Adrenal gland (tissue), 9 donors: ENCODE measurements at regions not wholly inside any gene's neighbourhood (a gene's known extent, or its start where the extent isn't known, plus 50 kb on each side); places are given as distances from the start of the nearest gene placed in this dataset.

Experiments used
- DNase-seq, 7 donors: peaks; one replicate each; pipeline ENCODE4 v3.0.0-alpha.2; 2019 to 2020
- H3K27ac ChIP-seq, 5 donors: fragments of 200-600 bp; sonication (generic) in 4 of 5; 1 replicate in 3 of 5; 2 replicates in 2 of 5; pipeline versions ENCODE4 v1.5.1 to v1.8.0; 2016 to 2020; ENCODE audit warnings: mild to moderate bottlenecking in 1 of 5
- H3K27me3 ChIP-seq: fragments of 200-600 bp; 2 replicates; pipeline ENCODE4 v1.8.0; 2021
- H3K36me3 ChIP-seq, 2 donors: fragments of 200-600 bp; replicated peaks in 1 of 2; 1 replicate in 1 of 2; 2 replicates in 1 of 2; pipeline versions ENCODE4 v1.5.1 to v1.8.0; 2018 to 2022
- H3K4me1 ChIP-seq, 2 donors: fragments of 200-600 bp; replicated peaks in 1 of 2; 1 replicate in 1 of 2; 2 replicates in 1 of 2; pipeline versions ENCODE4 v1.5.1 to v1.8.0; 2018 to 2021
- H3K4me3 ChIP-seq, 4 donors: fragments of 200-600 bp; sonication (generic) in 3 of 4; one replicate each; pipeline ENCODE4 v1.5.1; 2016 to 2018
- H3K9me3 ChIP-seq, 3 donors: fragments of 200-600 bp; sonication (generic) in 1 of 3; replicated peaks in 1 of 3; 1 replicate in 2 of 3; 2 replicates in 1 of 3; pipeline versions ENCODE4 v1.5.1 to v1.8.0; 2016 to 2021
- POLR2A ChIP-seq, 2 donors: fragments of 450-650 bp; IDR thresholded peaks; one replicate each; pipeline ENCODE4 v1.6.1; 2017; ENCODE audit warnings: antibody characterized with exemption in 2 of 2, mild to moderate bottlenecking in 2 of 2, moderate library complexity in 1 of 2
- WGBS, 4 donors: extraction: QIAGEN DNeasy Blood & Tissue Kit in 2 of 4; methylation state at CpG; one replicate each; pipeline versions ENCODE4 v1.1.5 to v1.1.7; 2013 to 2017; 5-methylcytosine and 5-hydroxymethylcytosine counted together
- intact Hi-C, 2 donors: fragments of 100-400 bp; cut with DNase I; formaldehyde crosslinking; loops; one replicate each; pipeline versions ENCODE4 v1.14.1 to v1.15.0; 2022 to 2023
- TF ChIP-seq, protein P1 (sequence below), 6 experiments: fragments of 450-650 bp in 4 of 6; fragments of 200-600 bp in 2 of 6; sonication (generic) in 1 of 6; IDR thresholded peaks; 1 replicate in 5 of 6; 2 replicates in 1 of 6; pipeline versions ENCODE4 v1.5.1 to v1.8.0; 2016 to 2021; ENCODE audit warnings: antibody characterized with exemption in 6 of 6, mild to moderate bottlenecking in 2 of 6, moderate library complexity in 1 of 6
- donor health status: healthy with polysubstance abuse.
- donor health status: Bipolar disorder and iron deficiency.
- donor health status: DM: yes; HTN: yes; CAD: no.
- donor health status: DM: no; HTN: no; CAD: no.
- donor health status: DM: no; HTN: no; CAD: no.

DNA sequence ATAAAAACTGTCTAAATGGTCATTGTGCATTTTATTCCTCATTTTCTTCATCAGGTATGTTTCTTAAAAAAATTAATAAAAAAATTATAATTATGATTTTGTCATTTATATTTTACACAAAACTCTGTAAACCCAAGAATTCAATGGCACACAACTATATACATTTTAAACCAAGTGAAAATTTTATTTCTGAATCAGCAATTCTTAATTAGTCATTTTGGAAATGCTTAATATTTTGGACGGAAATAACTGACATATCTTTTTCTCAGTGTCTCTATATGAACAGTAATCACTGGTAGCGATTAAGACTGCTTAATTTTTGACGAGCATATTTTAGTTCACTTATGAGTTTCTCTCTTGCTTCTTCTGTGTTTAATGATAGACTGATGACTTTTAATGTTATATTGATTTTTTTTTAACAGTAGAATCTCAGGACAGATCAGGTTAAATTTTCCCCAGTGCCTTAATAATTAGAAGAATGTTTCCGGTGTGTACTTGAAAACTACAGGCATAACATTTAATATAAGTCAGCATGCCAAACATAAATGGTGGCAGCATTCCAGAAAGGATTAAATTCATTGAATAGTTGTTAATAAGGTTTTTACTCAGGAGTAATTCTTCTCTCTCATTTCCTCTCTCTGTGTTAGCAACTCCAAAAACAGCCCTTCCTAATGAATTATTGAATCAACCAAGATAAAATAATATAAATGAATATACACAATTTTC, 644.7 kb upstream of the CDH6 start:
- 71 to 82% (median 77%) methylated on average over 4 of the region's 4 CpGs for WGBS, 4 donors
- intact Hi-C loops = no loop called here
- H3K4me1 ChIP-seq = no peaks in the 10 kb centered on the region

DNA sequence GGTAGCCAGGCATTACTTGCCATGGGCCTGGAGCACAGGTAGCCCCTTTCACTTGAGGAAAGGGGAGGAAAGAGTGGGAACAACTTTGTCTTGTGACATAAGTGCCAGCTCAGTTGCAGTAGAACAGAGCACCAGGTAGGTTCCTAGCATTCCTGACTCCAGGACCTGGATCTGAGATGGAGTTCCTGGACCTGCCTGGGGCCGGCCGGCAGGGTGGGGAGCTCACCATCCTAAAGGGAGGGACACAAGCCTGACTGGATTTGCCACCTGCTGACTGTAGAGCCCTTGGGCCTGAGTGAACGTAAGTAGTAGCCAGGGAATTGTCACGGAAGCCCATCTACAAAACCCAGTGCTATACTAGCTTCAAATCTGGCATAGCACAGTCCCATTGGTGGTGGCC, 653.3 kb upstream of the CDH6 start:
- 73 to 88% (median 81%) methylated on average over 3 to 4 of the region's 4 CpGs for WGBS, 4 donors
- intact Hi-C loops = no loop called here
- no peak for DNase-seq

More for the DNA sequence above, 644.7 kb upstream of the CDH6 start:
- no peaks in the 10 kb centered on the region for H3K9me3 ChIP-seq
- H3K4me3 ChIP-seq = no peak overlapping the region
- no peak overlapping the region for H3K27ac ChIP-seq
- H3K36me3 ChIP-seq = no peaks in the 10 kb centered on the region
- no peaks in the 10 kb centered on the region for H3K27me3 ChIP-seq
- TF ChIP-seq, protein P1, sequence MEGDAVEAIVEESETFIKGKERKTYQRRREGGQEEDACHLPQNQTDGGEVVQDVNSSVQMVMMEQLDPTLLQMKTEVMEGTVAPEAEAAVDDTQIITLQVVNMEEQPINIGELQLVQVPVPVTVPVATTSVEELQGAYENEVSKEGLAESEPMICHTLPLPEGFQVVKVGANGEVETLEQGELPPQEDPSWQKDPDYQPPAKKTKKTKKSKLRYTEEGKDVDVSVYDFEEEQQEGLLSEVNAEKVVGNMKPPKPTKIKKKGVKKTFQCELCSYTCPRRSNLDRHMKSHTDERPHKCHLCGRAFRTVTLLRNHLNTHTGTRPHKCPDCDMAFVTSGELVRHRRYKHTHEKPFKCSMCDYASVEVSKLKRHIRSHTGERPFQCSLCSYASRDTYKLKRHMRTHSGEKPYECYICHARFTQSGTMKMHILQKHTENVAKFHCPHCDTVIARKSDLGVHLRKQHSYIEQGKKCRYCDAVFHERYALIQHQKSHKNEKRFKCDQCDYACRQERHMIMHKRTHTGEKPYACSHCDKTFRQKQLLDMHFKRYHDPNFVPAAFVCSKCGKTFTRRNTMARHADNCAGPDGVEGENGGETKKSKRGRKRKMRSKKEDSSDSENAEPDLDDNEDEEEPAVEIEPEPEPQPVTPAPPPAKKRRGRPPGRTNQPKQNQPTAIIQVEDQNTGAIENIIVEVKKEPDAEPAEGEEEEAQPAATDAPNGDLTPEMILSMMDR (IDR thresholded peaks at IDR 0.05) = no peak
- TF ChIP-seq POLR2A (IDR thresholded peaks at IDR 0.05) = no peak
- no peak for DNase-seq

DNA sequence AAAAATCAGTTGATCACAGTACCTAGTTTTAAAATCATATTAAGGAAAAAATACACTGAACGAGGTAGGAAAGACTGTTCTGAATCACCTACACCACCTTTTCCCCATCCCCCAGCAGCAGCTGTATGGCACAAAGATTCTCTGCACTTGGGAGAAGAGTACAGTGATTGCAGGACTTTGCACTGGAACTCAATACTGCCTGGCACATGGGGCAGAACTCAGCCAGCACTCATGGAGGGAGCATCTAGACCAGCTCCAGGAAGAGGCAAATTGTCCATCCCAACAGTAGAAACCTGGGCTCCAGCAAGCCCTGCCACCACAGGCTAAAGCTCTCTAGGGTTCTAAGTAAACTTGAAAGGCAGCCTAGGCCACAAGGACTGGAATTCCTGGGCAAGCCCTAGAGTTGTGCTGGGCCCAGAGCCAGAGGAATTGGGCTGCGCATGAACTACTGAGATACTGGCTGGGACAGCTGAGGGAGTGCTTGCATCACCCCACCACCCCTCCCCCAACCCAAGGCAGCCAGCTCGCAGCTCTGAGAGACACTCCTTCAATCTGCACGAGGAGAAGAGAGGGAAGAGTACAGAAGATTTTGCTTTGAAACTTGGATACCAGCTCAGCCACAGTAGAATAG, 654.4 kb upstream of the CDH6 start:
- DNase-seq = no peak
- no peaks in the 10 kb centered on the region for H3K27me3 ChIP-seq
- no peaks in the 10 kb centered on the region for H3K9me3 ChIP-seq
- no peak overlapping the region for H3K27ac ChIP-seq
- TF ChIP-seq, protein P1 (IDR thresholded peaks at IDR 0.05) = no peak
- TF ChIP-seq POLR2A (IDR thresholded peaks at IDR 0.05) = no peak
- WGBS, 4 donors = 54 to 71% (median 58%) methylated on average over 4 of the region's 4 CpGs
- no peaks in the 10 kb centered on the region for H3K4me1 ChIP-seq
- H3K4me3 ChIP-seq = no peak overlapping the region
- H3K36me3 ChIP-seq = no peaks in the 10 kb centered on the region
- intact Hi-C loops = no loop called here

More for the DNA sequence above, 653.3 kb upstream of the CDH6 start:
- Histone ChIP-seq H3K9me3 (no peaks in the 10 kb centered on the region), H3K36me3 (no peaks in the 10 kb centered on the region), H3K4me3 (no peak overlapping the region), H3K27ac (no peak overlapping the region), H3K4me1 (no peaks in the 10 kb centered on the region), H3K27me3 (no peaks in the 10 kb centered on the region)
- no peak for TF ChIP-seq POLR2A (IDR thresholded peaks at IDR 0.05)
- TF ChIP-seq, protein P1 (IDR thresholded peaks at IDR 0.05) = no peak

DNA sequence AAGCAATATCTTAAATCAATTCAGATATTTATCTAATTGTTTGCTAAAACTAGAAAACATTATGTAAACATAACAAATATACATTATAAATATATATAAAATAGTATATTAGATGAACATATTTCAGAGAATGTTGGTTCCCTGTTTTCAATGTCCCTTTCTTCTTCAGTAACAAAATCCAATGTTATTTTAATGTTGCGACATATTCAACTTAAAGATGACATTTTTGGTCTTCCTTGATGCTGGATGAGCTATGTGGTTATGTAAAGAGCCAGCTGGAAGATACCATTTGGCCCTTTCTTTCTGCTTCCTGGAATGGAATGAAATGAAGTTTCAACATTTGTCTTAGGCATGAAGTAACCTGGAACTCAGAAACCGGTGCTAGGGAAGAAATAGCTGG, 668.1 kb upstream of the CDH6 start:
- no peak overlapping the region for H3K27ac ChIP-seq
- intact Hi-C loops = no loop called here
- TF ChIP-seq, protein P1 (IDR thresholded peaks at IDR 0.05) = no peak
- no peak for TF ChIP-seq POLR2A (IDR thresholded peaks at IDR 0.05)
- 77 to 86% (median 83%) methylated on average over 2 of the region's 2 CpGs for WGBS, 4 donors
- H3K4me3 ChIP-seq = no peak overlapping the region
- no peaks in the 10 kb centered on the region for H3K9me3 ChIP-seq
- H3K4me1 ChIP-seq = no peaks in the 10 kb centered on the region
- no peaks in the 10 kb centered on the region for H3K27me3 ChIP-seq
- H3K36me3 ChIP-seq = no peaks in the 10 kb centered on the region
- DNase-seq = no peak
